Neural cell (in vitro differentiated cells): ENCODE measurements at regions not wholly inside any gene's neighbourhood (a gene's known extent, or its start where the extent isn't known, plus 50 kb on each side); places are given as distances from the start of the nearest gene placed in this dataset.

Source experiments
- H2AFZ ChIP-seq: fragments of 200-600, 300-800 bp; sonication (generic), shearing (Covaris generic); 2 replicates; pipeline ENCODE4 v1.6.0; 2014; ENCODE audit warnings: low read depth, mild to moderate bottlenecking, antibody characterized with exemption, low read length, moderate library complexity
- H3F3A ChIP-seq: fragments of 200-600 bp; shearing (Covaris generic); 2 replicates; pipeline ENCODE4 v1.6.1; 2016; ENCODE audit warnings: mild to moderate bottlenecking, moderate library complexity, mixed read lengths, antibody characterized with exemption, low read length; ENCODE audit not compliant: insufficient read depth, poor library complexity, severe bottlenecking
- H3K27ac ChIP-seq: fragments of 200-600, 300-800 bp; sonication (generic), shearing (Covaris generic); 2 replicates; pipeline ENCODE4 v1.5.1; 2014; ENCODE audit warnings: mild to moderate bottlenecking, low read length, moderate library complexity
- H3K27me3 ChIP-seq: fragments of 300-800, 200-600 bp; sonication (generic), shearing (Covaris generic); 2 replicates; pipeline ENCODE4 v1.6.0; 2014; ENCODE audit warnings: mild to moderate bottlenecking, low read depth, low read length, moderate library complexity; ENCODE audit not compliant: insufficient read depth
- H3K36me3 ChIP-seq: fragments of 300-800, 200-600 bp; sonication (generic), shearing (Covaris generic); 2 replicates; pipeline ENCODE4 v1.5.1; 2014; ENCODE audit warnings: mild to moderate bottlenecking, antibody characterized with exemption, low read length, moderate library complexity; ENCODE audit not compliant: insufficient read depth
- H3K4me2 ChIP-seq: fragments of 300-800, 200-600 bp; sonication (generic), shearing (Covaris generic); 2 replicates; pipeline ENCODE4 v1.6.0; 2014; ENCODE audit warnings: mild to moderate bottlenecking, low read length
- H3K4me3 ChIP-seq: fragments of 300-800, 200-600 bp; sonication (generic), shearing (Covaris generic); 2 replicates; pipeline ENCODE4 v1.5.1; 2014; ENCODE audit warnings: mild to moderate bottlenecking, low read length, moderate library complexity
- H3K79me2 ChIP-seq: fragments of 200-600 bp; shearing (Covaris generic); replicated peaks from 2 replicates; pipeline ENCODE4 v1.6.0; 2014; ENCODE audit warnings: mild to moderate bottlenecking, low read length, moderate library complexity; ENCODE audit not compliant: insufficient read depth
- H3K9ac ChIP-seq: fragments of 300-800, 200-600 bp; sonication (generic), shearing (Covaris generic); 2 replicates; pipeline ENCODE4 v1.6.1; 2016; ENCODE audit warnings: mild to moderate bottlenecking, low read length, mixed read lengths
- H3K9me2 ChIP-seq: fragments of 200-600 bp; shearing (Covaris generic); 2 replicates; pipeline ENCODE4 v1.6.1; 2016; ENCODE audit warnings: mild to moderate bottlenecking, low read length, mixed read lengths; ENCODE audit not compliant: insufficient read depth
- H3K9me3 ChIP-seq: fragments of 200-600, 300-800 bp; sonication (generic), shearing (Covaris generic); 2 replicates; pipeline ENCODE4 v1.6.1; 2016; ENCODE audit warnings: mild to moderate bottlenecking, mixed run types, low read length, moderate library complexity, mixed read lengths
- H4K20me1 ChIP-seq: fragments of 200-600 bp; shearing (Covaris generic); 2 replicates; pipeline ENCODE4 v1.6.1; 2016; ENCODE audit warnings: mild to moderate bottlenecking, mixed run types; ENCODE audit not compliant: insufficient read depth
- CTCF ChIP-seq: fragments of 450-650 bp; IDR thresholded peaks from 2 replicates; pipeline ENCODE4 v1.5.1; 2014; ENCODE audit warnings: antibody characterized with exemption, mild to moderate bottlenecking, moderate library complexity; ENCODE audit not compliant: poor library complexity, severe bottlenecking
- EP300 ChIP-seq: fragments of 450-650 bp; conservative IDR thresholded peaks from 2 replicates; pipeline ENCODE4 v1.6.1; 2014; ENCODE audit warnings: antibody characterized with exemption, mild to moderate bottlenecking, moderate library complexity; ENCODE audit not compliant: poor library complexity, severe bottlenecking
- EZH2 ChIP-seq: fragments of 200-600, 300-800 bp; shearing (Covaris generic), sonication (generic); IDR thresholded peaks from 2 replicates; pipeline ENCODE4 v1.6.1; 2014; ENCODE audit warnings: antibody characterized with exemption, low read length, borderline replicate concordance, mild to moderate bottlenecking; ENCODE audit not compliant: insufficient read depth, poor library complexity, severe bottlenecking
- MXI1 ChIP-seq: fragments of 450-650 bp; conservative IDR thresholded peaks from 2 replicates; pipeline ENCODE4 v1.6.1; 2014; ENCODE audit warnings: antibody characterized with exemption, mild to moderate bottlenecking; ENCODE audit not compliant: poor library complexity, severe bottlenecking
- POLR2AphosphoS5 ChIP-seq: IDR thresholded peaks from 2 replicates; pipeline ENCODE4 v1.6.1; 2012
- RAD21 ChIP-seq: fragments of 450-650 bp; conservative IDR thresholded peaks from 2 replicates; pipeline ENCODE4 v1.6.1; 2014; ENCODE audit warnings: antibody characterized with exemption, mild to moderate bottlenecking, moderate library complexity
- REST ChIP-seq: IDR thresholded peaks from 2 replicates; pipeline ENCODE4 v1.6.1; 2012; ENCODE audit warnings: borderline replicate concordance
- SMC3 ChIP-seq: fragments of 450-650 bp; conservative IDR thresholded peaks from 2 replicates; pipeline ENCODE4 v1.6.1; 2014; ENCODE audit warnings: antibody characterized with exemption, mild to moderate bottlenecking, moderate library complexity; ENCODE audit not compliant: poor library complexity
- TAF1 ChIP-seq: IDR thresholded peaks from 2 replicates; pipeline ENCODE4 v1.6.1; 2012; ENCODE audit warnings: low read depth

GRCh38 chr10:111972109-111972508, 211.5 kb downstream of the GPAM start:
- Histone ChIP-seq H3K9me3 (no peaks in the 10 kb centered on the region), H3K27me3 (no peaks in the 10 kb centered on the region), H3K36me3 (no peaks in the 10 kb centered on the region), H3K9ac (no peak overlapping the region), H4K20me1 (no peaks in the 10 kb centered on the region), H2AFZ (no peak overlapping the region), H3K27ac (no peak overlapping the region), H3K79me2 (no peaks in the 10 kb centered on the region), H3K4me2 (no peak overlapping the region), H3K4me3 (no peak overlapping the region), H3F3A (no peaks in the 10 kb centered on the region), H3K9me2 (no peaks in the 10 kb centered on the region)
- no peak for TF ChIP-seq RAD21
- TF ChIP-seq POLR2AphosphoS5 = no peak
- TF ChIP-seq EZH2 = no peak
- no peak for TF ChIP-seq MXI1
- TF ChIP-seq TAF1 = no peak
- TF ChIP-seq EP300 = no peak
- TF ChIP-seq CTCF = no peak
- TF ChIP-seq SMC3 = no peak

GRCh38 chr10:111973306-111973705, 210.3 kb downstream of the GPAM start:
- Histone ChIP-seq H3K9me2 (no peaks in the 10 kb centered on the region), H3K9me3 (no peaks in the 10 kb centered on the region), H4K20me1 (no peaks in the 10 kb centered on the region), H3K36me3 (no peaks in the 10 kb centered on the region), H3K79me2 (no peaks in the 10 kb centered on the region), H3K4me3 (no peak overlapping the region), H3K4me2 (no peak overlapping the region), H3K9ac (no peak overlapping the region), H3K27ac (no peak overlapping the region), H3K27me3 (no peaks in the 10 kb centered on the region), H3F3A (no peaks in the 10 kb centered on the region), H2AFZ (no peak overlapping the region)
- TF ChIP-seq RAD21 (no peak), REST (no peak), MXI1 (no peak), SMC3 (no peak), CTCF (no peak), TAF1 (no peak), POLR2AphosphoS5 (no peak)
